SU-DHL-6 (cell line): ENCODE measurements at regions not wholly inside any gene's neighbourhood (a gene's known extent, or its start where the extent isn't known, plus 50 kb on each side); places are given as distances from the start of the nearest gene placed in this dataset.

Experiments
- H2AFZ ChIP-seq: fragments of 200-600 bp; sonication (generic); 2 replicates; pipeline ENCODE4 v1.6.1; 2014; ENCODE audit warnings: low read depth, mild to moderate bottlenecking, moderate library complexity, mixed read lengths, antibody characterized with exemption, low read length; ENCODE audit not compliant: severe bottlenecking
- H3F3A ChIP-seq: fragments of 200-600 bp; shearing (Covaris generic); 2 replicates; pipeline ENCODE4 v1.6.0; 2016; ENCODE audit warnings: antibody characterized with exemption, mild to moderate bottlenecking; ENCODE audit not compliant: insufficient read depth
- H3K27ac ChIP-seq: fragments of 200-600 bp; sonication (generic); 2 replicates; pipeline ENCODE4 v1.5.1; 2016; ENCODE audit warnings: low read depth, mild to moderate bottlenecking, low read length, moderate library complexity, mixed read lengths
- H3K27me3 ChIP-seq: fragments of 200-600 bp; sonication (generic), shearing (Covaris generic); 2 replicates; pipeline ENCODE4 v1.6.0; 2014; ENCODE audit warnings: mild to moderate bottlenecking, low read length
- H3K36me3 ChIP-seq: fragments of 200-600 bp; sonication (generic); 2 replicates; pipeline ENCODE4 v1.6.1; 2014; ENCODE audit warnings: mild to moderate bottlenecking, low read length, mixed read lengths
- H3K4me2 ChIP-seq: fragments of 300-600, 200-600 bp; shearing (Covaris generic), sonication (generic); 2 replicates; pipeline ENCODE4 v1.6.0; 2014; ENCODE audit warnings: low read length, low read depth, mild to moderate bottlenecking; ENCODE audit not compliant: poor library complexity, severe bottlenecking
- H3K4me3 ChIP-seq: fragments of 200-600 bp; sonication (generic); 2 replicates; pipeline ENCODE4 v1.5.1; 2014; ENCODE audit warnings: antibody characterized with exemption, low read length, mild to moderate bottlenecking, mixed read lengths; ENCODE audit not compliant: insufficient read depth, poor library complexity, severe bottlenecking
- H3K79me2 ChIP-seq: fragments of 200-600 bp; sonication (generic); 2 replicates; pipeline ENCODE4 v1.6.1; 2014; ENCODE audit warnings: mild to moderate bottlenecking, low read length, moderate library complexity; ENCODE audit not compliant: insufficient read depth
- H3K9ac ChIP-seq: fragments of 200-600 bp; sonication (generic); 2 replicates; pipeline ENCODE4 v1.7.0; 2014; ENCODE audit warnings: mild to moderate bottlenecking, low read length
- H3K9me2 ChIP-seq: fragments of 200-600 bp; sonication (generic); replicated peaks from 2 replicates; pipeline ENCODE4 v1.6.1; 2014; ENCODE audit warnings: low read length; ENCODE audit not compliant: insufficient read depth
- H3K9me3 ChIP-seq: fragments of 200-600 bp; sonication (generic); 2 replicates; pipeline ENCODE4 v1.6.1; 2014; ENCODE audit warnings: low read length, mixed read lengths; ENCODE audit not compliant: insufficient read depth
- H4K20me1 ChIP-seq: fragments of 200-600 bp; sonication (generic); 2 replicates; pipeline ENCODE4 v1.6.1; 2014; ENCODE audit warnings: low read depth, mild to moderate bottlenecking, antibody characterized with exemption, low read length, moderate library complexity, mixed read lengths
- CTCF ChIP-seq: fragments of 200-600 bp; sonication (generic); IDR thresholded peaks from one replicate; pipeline ENCODE4 v1.5.1; 2017; ENCODE audit warnings: antibody characterized with exemption, mild to moderate bottlenecking, low read length, moderate library complexity; ENCODE audit not compliant: insufficient read depth, poor library complexity, severe bottlenecking
- EZH2phosphoT487 ChIP-seq: fragments of 200-600 bp; sonication (generic), shearing (Covaris generic); conservative IDR thresholded peaks from 2 replicates; pipeline ENCODE4 v1.6.1; 2018; ENCODE audit warnings: mild to moderate bottlenecking, antibody characterized with exemption, low read length, moderate library complexity, mixed read lengths

- Histone ChIP-seq H3K27ac (no peak overlapping the region), H3K36me3 (no peaks in the 10 kb centered on the region), H3K9me2 (no peaks in the 10 kb centered on the region), H2AFZ (no peak overlapping the region), H3K4me3 (no peak overlapping the region), H3K79me2 (no peaks in the 10 kb centered on the region), H3K9me3 (no peaks in the 10 kb centered on the region), H3K27me3 (no peaks in the 10 kb centered on the region), H4K20me1 (no peaks in the 10 kb centered on the region), H3K4me2 (no peak overlapping the region), H3K9ac (no peak overlapping the region), H3F3A (no peaks in the 10 kb centered on the region)
- no peak for TF ChIP-seq EZH2phosphoT487
- TF ChIP-seq CTCF = no peak
Observed at GRCh38 chr10:131686781-131687420, 213.9 kb upstream of the PPP2R2D start.

DNA sequence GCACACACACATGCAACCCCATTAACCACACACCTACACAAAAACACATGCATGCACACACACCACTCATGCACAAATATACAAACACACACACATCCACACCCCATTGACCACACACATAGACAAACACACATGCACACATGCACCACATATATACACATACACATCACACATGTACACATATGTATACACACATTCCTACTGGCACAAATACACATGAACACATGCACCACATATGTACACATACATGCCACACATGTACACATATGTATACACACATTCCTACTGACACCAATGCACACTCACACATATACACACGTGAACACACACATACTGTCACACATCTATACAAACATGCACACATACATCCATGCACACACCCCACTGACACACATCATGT is 212.5 kb upstream of the PPP2R2D start:
- H3K4me3 ChIP-seq = no peak overlapping the region
- no peaks in the 10 kb centered on the region for H3K79me2 ChIP-seq
- no peaks in the 10 kb centered on the region for H4K20me1 ChIP-seq
- no peak for TF ChIP-seq CTCF
- TF ChIP-seq EZH2phosphoT487 = no peak
- no peaks in the 10 kb centered on the region for H3F3A ChIP-seq
- H3K9me2 ChIP-seq = no peaks in the 10 kb centered on the region
- H3K9me3 ChIP-seq = no peaks in the 10 kb centered on the region
- no peaks in the 10 kb centered on the region for H3K27me3 ChIP-seq
- no peaks in the 10 kb centered on the region for H3K36me3 ChIP-seq
- H3K27ac ChIP-seq = no peak overlapping the region
- no peak overlapping the region for H2AFZ ChIP-seq
- H3K4me2 ChIP-seq = no peak overlapping the region
- no peak overlapping the region for H3K9ac ChIP-seq

GRCh38 chr10:131689016-131689415 is 211.8 kb upstream of the PPP2R2D start:
- no peaks in the 10 kb centered on the region for H3K36me3 ChIP-seq
- H3K4me3 ChIP-seq = no peak overlapping the region
- no peaks in the 10 kb centered on the region for H3K27me3 ChIP-seq
- TF ChIP-seq EZH2phosphoT487 (no peak), CTCF (no peak)
- no peaks in the 10 kb centered on the region for H3K79me2 ChIP-seq
- H3K9me3 ChIP-seq = no peaks in the 10 kb centered on the region
- no peaks in the 10 kb centered on the region for H3F3A ChIP-seq
- no peak overlapping the region for H3K27ac ChIP-seq
- H2AFZ ChIP-seq = no peak overlapping the region
- no peak overlapping the region for H3K4me2 ChIP-seq
- H4K20me1 ChIP-seq = no peaks in the 10 kb centered on the region
- no peak overlapping the region for H3K9ac ChIP-seq
- H3K9me2 ChIP-seq = no peaks in the 10 kb centered on the region
